NT2/D1 (cell line): ENCODE measurements at regions not wholly inside any gene's neighbourhood (a gene's known extent, or its start where the extent isn't known, plus 50 kb on each side); places are given as distances from the start of the nearest gene placed in this dataset.

Experiments used
- SUZ12 ChIP-seq: IDR thresholded peaks from 2 replicates; pipeline ENCODE4 v1.6.1; 2011; ENCODE audit not compliant: insufficient read length, insufficient read depth; ENCODE audit errors: extremely low read depth
- ZNF274 ChIP-seq: IDR thresholded peaks from 2 replicates; pipeline ENCODE4 v1.6.1; 2011; ENCODE audit warnings: mild to moderate bottlenecking, low read depth, low read length

DNA sequence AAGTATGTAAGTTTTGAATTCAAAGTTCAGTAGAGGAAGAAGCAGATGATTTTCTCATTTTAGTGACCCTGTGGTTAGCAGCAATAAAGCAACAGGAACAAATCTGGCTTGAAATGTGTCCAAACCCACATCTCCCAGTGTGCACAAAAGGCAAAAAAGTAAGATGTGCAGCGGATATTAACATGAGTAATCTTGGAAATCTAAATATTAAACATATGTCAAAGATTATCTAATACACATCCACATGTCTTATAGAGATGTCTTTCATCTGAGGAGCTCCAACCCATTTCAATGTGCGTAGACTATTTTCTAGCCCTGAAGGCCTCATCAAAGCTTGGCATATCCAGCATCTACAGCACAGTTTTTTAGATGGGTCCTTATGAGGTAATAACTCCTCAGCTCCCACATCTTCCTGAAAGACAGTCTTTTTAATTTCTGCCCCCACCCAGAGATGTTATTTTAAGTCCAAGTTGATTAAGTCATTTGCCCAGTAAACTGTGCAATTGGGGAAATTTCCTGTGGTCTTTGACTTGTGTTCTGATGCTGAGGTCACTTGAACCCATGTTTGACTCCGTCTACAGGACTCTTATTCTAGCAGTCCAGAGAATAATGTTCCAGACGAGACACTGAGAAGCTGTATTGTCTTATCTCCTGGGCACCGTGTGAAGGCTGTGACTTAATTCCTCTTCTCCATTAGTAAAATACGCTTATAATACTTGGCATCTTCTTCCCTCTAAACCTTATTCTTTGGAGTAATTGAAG, 73.7 kb downstream of the LMO4 start:
- no peak for TF ChIP-seq SUZ12
- no peak for TF ChIP-seq ZNF274
